H1 (cell line): ENCODE measurements at regions not wholly inside any gene's neighbourhood (a gene's known extent, or its start where the extent isn't known, plus 50 kb on each side); places are given as distances from the start of the nearest gene placed in this dataset.

Experiments used
- CTCF ChIA-PET: fragments of 300-600 bp; sonication (Branson Sonifier 250); formaldehyde crosslinking; loops from one replicate; lab custom pipeline; 2021; ENCODE audit not compliant: partially characterized antibody; lab: Charles Lee
- POLR2A ChIA-PET: fragments of 300-600 bp; sonication (Branson Sonifier 250); formaldehyde crosslinking; loops from one replicate; lab custom pipeline; 2021; ENCODE audit warnings: inconsistent platforms; ENCODE audit not compliant: partially characterized antibody; lab: Charles Lee
- DNase-seq, 2 experiments: peaks; one replicate each; pipeline versions ENCODE4 v3.0.0 to v3.0.0-alpha.2; 2010 to 2022; ENCODE audit warnings: low spot score in 2 of 2, low read depth in 1 of 2, mixed read lengths in 1 of 2
- FAIRE-seq: peaks from 2 replicates; lab custom pipeline; 2011; peaks lifted over from hg19 to GRCh38; lab: Jason Lieb, UNC
- H2AFZ ChIP-seq: 2 replicates; pipeline ENCODE4 v1.8.1; 2012; ENCODE audit warnings: low read length, inconsistent platforms
- H2AK5ac ChIP-seq: 2 replicates; pipeline ENCODE4 v1.6.1; 2013; ENCODE audit warnings: low read depth, low read length
- H2BK120ac ChIP-seq: replicated peaks from 2 replicates; pipeline ENCODE3; 2013; ENCODE audit warnings: low read depth, low read length, inconsistent platforms
- H2BK12ac ChIP-seq: 2 replicates; pipeline ENCODE4 v1.6.1; 2013; ENCODE audit warnings: low read depth, low read length
- H2BK15ac ChIP-seq: 2 replicates; pipeline ENCODE4 v1.6.1; 2013; ENCODE audit warnings: low read length
- H2BK20ac ChIP-seq: 2 replicates; pipeline ENCODE4 v1.6.1; 2013; ENCODE audit warnings: low read length
- H2BK5ac ChIP-seq: 2 replicates; pipeline ENCODE4 v1.6.1; 2013; ENCODE audit warnings: low read depth, low read length
- H3K14ac ChIP-seq: 2 replicates; pipeline ENCODE4 v1.6.1; 2013; ENCODE audit warnings: inconsistent platforms; ENCODE audit not compliant: insufficient read length
- H3K18ac ChIP-seq: 2 replicates; pipeline ENCODE4 v1.6.1; 2013; ENCODE audit warnings: low read length; ENCODE audit errors: extremely low read depth
- H3K23ac ChIP-seq: 2 replicates; pipeline ENCODE4 v1.6.1; 2013; ENCODE audit warnings: inconsistent platforms; ENCODE audit not compliant: insufficient read length
- H3K23me2 ChIP-seq: 2 replicates; pipeline ENCODE4 v1.6.1; 2013; ENCODE audit warnings: low read depth, low read length
- H3K27ac ChIP-seq: 2 replicates; pipeline ENCODE4 v1.6.1; 2011; ENCODE audit warnings: low read depth, low read length, inconsistent platforms
- H3K27me3 ChIP-seq, 4 experiments: replicated peaks in 1 of 4; 1 replicate in 1 of 4; 2 replicates in 3 of 4; pipeline versions ENCODE4 v1.6.1 to v1.8.1; 2011 to 2013; ENCODE audit warnings: low read length in 3 of 4, mild to moderate bottlenecking in 3 of 4, inconsistent platforms in 2 of 4, mixed read lengths in 2 of 4, moderate library complexity in 1 of 4; ENCODE audit not compliant: control insufficient read depth in 3 of 4, insufficient read depth in 3 of 4; ENCODE audit errors: extremely low read depth in 1 of 4
- H3K36me3 ChIP-seq, 4 experiments: 2 replicates each; pipeline versions ENCODE4 v1.6.1 to v1.8.1; 2011 to 2013; ENCODE audit warnings: mild to moderate bottlenecking in 4 of 4, low read length in 3 of 4, moderate library complexity in 2 of 4, control low read depth in 1 of 4, inconsistent platforms in 1 of 4; ENCODE audit not compliant: insufficient read depth in 4 of 4, control insufficient read depth in 2 of 4
- H3K4ac ChIP-seq: replicated peaks from 2 replicates; pipeline ENCODE3; 2013; ENCODE audit warnings: low read length, low read depth, mixed read lengths, inconsistent platforms; ENCODE audit not compliant: insufficient read length
- H3K4me1 ChIP-seq, 4 experiments: replicated peaks in 1 of 4; 1 replicate in 1 of 4; 2 replicates in 3 of 4; pipeline versions ENCODE4 v1.6.1 to v1.8.1; 2011 to 2013; ENCODE audit warnings: low read length in 3 of 4, inconsistent platforms in 2 of 4, mixed read lengths in 1 of 4; ENCODE audit not compliant: insufficient read depth in 4 of 4, control insufficient read depth in 3 of 4
- H3K4me2 ChIP-seq, 2 experiments: 2 replicates each; pipeline versions ENCODE4 v1.6.1 to v1.8.1; 2011 to 2013; ENCODE audit warnings: low read depth in 2 of 2, low read length in 2 of 2, control low read depth in 1 of 2, inconsistent platforms in 1 of 2, mild to moderate bottlenecking in 1 of 2; ENCODE audit not compliant: insufficient read depth in 1 of 2
- H3K4me3 ChIP-seq, 4 experiments: fragments of 200-600, 300-600 bp in 1 of 4; sonication (generic), shearing (Covaris generic), sonication (Bioruptor Twin) in 1 of 4; 2 replicates each; pipeline versions ENCODE4 v1.5.1 to v1.8.1; 2011 to 2016; ENCODE audit warnings: low read length in 4 of 4, low read depth in 3 of 4, control low read depth in 2 of 4, inconsistent platforms in 2 of 4, mild to moderate bottlenecking in 2 of 4, mixed read lengths in 1 of 4, moderate library complexity in 1 of 4; ENCODE audit not compliant: insufficient read depth in 2 of 4; ENCODE audit errors: extremely low read depth in 1 of 4
- H3K56ac ChIP-seq: replicated peaks from 2 replicates; pipeline ENCODE3; 2013; ENCODE audit warnings: low read depth, mild to moderate bottlenecking, mixed read lengths, low read length, inconsistent platforms; ENCODE audit not compliant: insufficient read length
- H3K79me1 ChIP-seq: 2 replicates; pipeline ENCODE4 v1.6.1; 2013; ENCODE audit warnings: low read depth, low read length, control low read depth
- H3K79me2 ChIP-seq, 2 experiments: 2 replicates each; pipeline versions ENCODE4 v1.6.1 to v1.8.1; 2012 to 2013; ENCODE audit warnings: low read length in 2 of 2, mild to moderate bottlenecking in 2 of 2, inconsistent platforms in 1 of 2; ENCODE audit not compliant: insufficient read depth in 2 of 2, control insufficient read depth in 1 of 2
- H3K9ac ChIP-seq, 4 experiments: replicated peaks in 1 of 4; 1 replicate in 1 of 4; 2 replicates in 3 of 4; pipeline versions ENCODE4 v1.6.1 to v1.8.1; 2011 to 2013; ENCODE audit warnings: low read depth in 3 of 4, low read length in 3 of 4, control low read depth in 2 of 4, mild to moderate bottlenecking in 2 of 4, moderate library complexity in 2 of 4, inconsistent platforms in 1 of 4; ENCODE audit errors: extremely low read depth in 1 of 4
- H3K9me3 ChIP-seq, 2 experiments: 2 replicates each; pipeline versions ENCODE4 v1.6.1 to v1.8.1; 2012 to 2013; ENCODE audit warnings: mild to moderate bottlenecking in 2 of 2, moderate library complexity in 2 of 2, control low read depth in 1 of 2, inconsistent platforms in 1 of 2, low read depth in 1 of 2, low read length in 1 of 2, mixed read lengths in 1 of 2; ENCODE audit not compliant: insufficient read depth in 2 of 2
- H4K20me1 ChIP-seq, 2 experiments: replicated peaks in 1 of 2; 2 replicates each; pipeline versions ENCODE3 to v1.8.1; 2011 to 2013; ENCODE audit warnings: inconsistent platforms in 2 of 2, low read length in 2 of 2, mild to moderate bottlenecking in 1 of 2; ENCODE audit not compliant: insufficient read depth in 2 of 2, control insufficient read depth in 1 of 2
- H4K5ac ChIP-seq: 2 replicates; pipeline ENCODE4 v1.6.1; 2013; ENCODE audit warnings: low read length, low read depth, mixed read lengths, inconsistent platforms; ENCODE audit not compliant: insufficient read length
- H4K8ac ChIP-seq: 2 replicates; pipeline ENCODE4 v1.8.0; 2013; ENCODE audit warnings: mild to moderate bottlenecking, moderate library complexity, low read length, inconsistent platforms; ENCODE audit not compliant: insufficient read depth; ENCODE audit errors: extremely low read depth
- H4K91ac ChIP-seq: replicated peaks from 2 replicates; pipeline ENCODE3; 2013; ENCODE audit warnings: low read length, mixed read lengths, inconsistent platforms; ENCODE audit not compliant: insufficient read length
- HDAC6 ChIP-seq: IDR thresholded peaks from one replicate; pipeline ENCODE4 v1.7.1; 2012; ENCODE audit warnings: low read depth, mild to moderate bottlenecking, inconsistent platforms, low read length, moderate library complexity
- KDM4A ChIP-seq: IDR thresholded peaks from one replicate; pipeline ENCODE4 v1.7.1; 2012; ENCODE audit warnings: low read depth, mild to moderate bottlenecking, moderate library complexity, low read length, inconsistent platforms; ENCODE audit not compliant: severe bottlenecking
- MAFK ChIP-seq: IDR thresholded peaks from 2 replicates; pipeline ENCODE4 v1.6.1; 2012; ENCODE audit warnings: low read depth, mild to moderate bottlenecking, improper control_type of control experiment, low read length
- SAP30 ChIP-seq: fragments of 300-600 bp; sonication (generic); IDR thresholded peaks from 2 replicates; pipeline ENCODE4 v1.7.1; 2012; ENCODE audit warnings: low read length, moderate library complexity, mild to moderate bottlenecking, inconsistent platforms; ENCODE audit not compliant: insufficient read depth, insufficient replicate concordance
- SP1 ChIP-seq: IDR thresholded peaks from 2 replicates; pipeline ENCODE4 v1.6.1; 2011; ENCODE audit warnings: low read depth, low read length
- USF2 ChIP-seq: IDR thresholded peaks from 2 replicates; pipeline ENCODE4 v1.6.1; 2011; ENCODE audit warnings: low read length, improper control_type of control experiment
- whole genome bisulfite sequencing, 2 experiments: shearing (Covaris generic) in 1 of 2; methylation state at CpG; one replicate each; pipeline versions ENCODE4 v1.1.6 to v1.1.7; 2013 to 2015; ENCODE audit warnings: low lambda C conversion rate in 2 of 2, mixed read lengths in 2 of 2, inconsistent platforms in 1 of 2, low coverage in 1 of 2, missing lambda C conversion rate in 1 of 2; ENCODE audit not compliant: insufficient replicate concordance in 2 of 2, insufficient coverage in 1 of 2, insufficient read length in 1 of 2; ENCODE audit errors: extremely low coverage in 1 of 2, missing lambda C conversion rate in 1 of 2; 5-methylcytosine and 5-hydroxymethylcytosine counted together
- TF ChIP-seq, protein P1 (sequence below): IDR thresholded peaks from 2 replicates; pipeline ENCODE4 v1.6.1; 2012; ENCODE audit warnings: inconsistent platforms

DNA sequence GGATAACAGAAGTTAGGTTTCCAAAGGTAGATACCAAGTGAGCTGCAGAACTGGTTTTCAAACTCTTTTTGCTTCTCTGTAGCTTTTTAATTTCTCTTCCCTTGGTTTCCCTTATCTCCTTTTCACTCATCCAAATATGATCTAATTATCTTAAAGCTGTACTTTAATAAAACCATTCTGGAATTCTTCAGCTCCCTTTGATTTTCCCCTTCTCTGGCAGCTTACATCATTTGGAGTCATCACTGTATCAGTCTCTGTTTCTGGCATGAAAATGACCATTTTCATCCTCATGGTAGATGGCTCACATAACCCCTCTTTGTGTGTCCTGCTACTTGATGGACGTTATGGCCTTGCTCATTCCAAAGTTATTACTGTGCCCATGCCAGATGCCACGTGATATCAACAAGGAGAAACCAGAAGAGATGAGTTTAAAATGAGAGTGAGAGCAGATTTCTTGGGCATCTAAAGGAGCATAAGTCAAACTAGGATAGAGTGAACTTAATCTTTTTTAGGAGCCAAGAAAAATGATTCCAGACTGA is 620.2 kb downstream of the QKI start:
- 84% methylated on average over 2 of the region's 2 CpGs; no CpG with 5 or more reads in 1 of the 2 experiments for WGBS, 2 experiments
- TF ChIP-seq HDAC6 = no peak
- TF ChIP-seq, protein P1, sequence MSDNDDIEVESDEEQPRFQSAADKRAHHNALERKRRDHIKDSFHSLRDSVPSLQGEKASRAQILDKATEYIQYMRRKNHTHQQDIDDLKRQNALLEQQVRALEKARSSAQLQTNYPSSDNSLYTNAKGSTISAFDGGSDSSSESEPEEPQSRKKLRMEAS = no peak
- TF ChIP-seq SAP30 = no peak
- TF ChIP-seq USF2 = no peak
- TF ChIP-seq SP1 = no peak
- TF ChIP-seq MAFK = no peak
- TF ChIP-seq KDM4A = no peak
- TF ChIP-seq, all 59 proteins: peak for 0
- H3K9me3 ChIP-seq = no peaks in the 10 kb centered on the region
- no peaks in the 10 kb centered on the region for H3K79me2 ChIP-seq
- no peak for FAIRE-seq
- H2BK12ac ChIP-seq = no peak overlapping the region
- no peak overlapping the region for H3K4me2 ChIP-seq
- H3K23ac ChIP-seq = no peak overlapping the region
- no peaks in the 10 kb centered on the region for H3K23me2 ChIP-seq
- no peak overlapping the region for H3K14ac ChIP-seq
- H4K20me1 ChIP-seq = no peaks in the 10 kb centered on the region
- CTCF ChIA-PET = no interaction called here
- H3K4ac ChIP-seq = no peak overlapping the region
- H3K9ac ChIP-seq = no peak overlapping the region
- POLR2A ChIA-PET = no interaction called here
- no peak for DNase-seq
- no peak overlapping the region for H4K5ac ChIP-seq
- no peak overlapping the region for H3K18ac ChIP-seq
- no peaks in the 10 kb centered on the region for H3K27me3 ChIP-seq
- no peak overlapping the region for H3K27ac ChIP-seq
- no peak overlapping the region for H2BK120ac ChIP-seq
- H2BK15ac ChIP-seq = no peak overlapping the region
- H2BK20ac ChIP-seq = no peak overlapping the region
- no peak overlapping the region for H3K4me3 ChIP-seq
- H2AK5ac ChIP-seq = no peak overlapping the region
- no peak overlapping the region for H4K8ac ChIP-seq
- H3K56ac ChIP-seq = no peak overlapping the region
- H3K36me3 ChIP-seq = no peaks in the 10 kb centered on the region
- H3K79me1 ChIP-seq = no peaks in the 10 kb centered on the region
- H2AFZ ChIP-seq = no peak overlapping the region
- H3K4me1 ChIP-seq = no peaks in the 10 kb centered on the region
- no peak overlapping the region for H2BK5ac ChIP-seq
- no peak overlapping the region for H4K91ac ChIP-seq
